ENCODE measurements at regions not wholly inside any gene's neighbourhood (a gene's known extent, or its start where the extent isn't known, plus 50 kb on each side); places are given as distances from the start of the nearest gene placed in this dataset.

DNA sequence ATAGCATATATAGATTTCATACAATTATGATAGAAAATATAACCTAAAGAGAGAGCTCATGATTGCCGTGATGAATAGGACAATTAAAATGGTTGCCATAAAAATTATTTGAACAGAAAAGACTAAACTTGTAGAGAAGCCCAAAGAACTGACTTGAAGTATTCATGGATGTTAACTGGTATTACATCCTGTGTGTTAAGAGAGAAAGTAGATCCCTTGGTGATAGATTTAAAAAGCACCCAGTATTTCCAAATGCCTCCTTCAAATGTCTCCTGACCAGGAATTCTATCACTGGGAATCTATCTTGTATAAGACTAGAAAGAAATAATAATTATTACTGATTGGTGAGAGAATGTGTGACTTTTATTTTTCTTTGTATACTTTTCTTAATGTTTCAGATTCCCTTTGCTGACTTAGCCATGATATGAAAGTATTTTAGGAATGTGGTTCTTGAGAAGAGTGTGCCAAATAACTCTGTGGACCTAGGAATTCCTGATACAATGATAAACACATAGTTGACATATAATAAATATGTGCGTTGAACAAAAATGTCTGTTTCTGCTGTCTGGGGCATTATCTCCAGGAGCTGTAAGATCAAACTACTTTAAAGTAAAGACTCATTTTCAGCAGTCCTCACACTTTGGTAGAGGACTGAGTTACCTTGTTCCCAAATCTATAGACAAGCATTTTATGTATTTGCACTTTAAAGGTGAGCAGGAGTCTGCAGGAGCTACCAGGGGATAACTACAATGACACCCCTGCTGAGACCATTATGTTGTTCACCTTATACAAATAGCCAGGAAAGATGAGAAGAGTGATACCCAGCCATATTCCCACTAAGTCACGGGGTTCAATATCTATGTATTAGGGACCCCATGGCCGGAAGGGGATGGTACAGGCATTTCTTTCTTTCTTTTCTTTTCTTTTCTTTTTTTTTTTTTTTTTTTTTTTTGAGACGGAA, 211.1 kb upstream of the TLE4 start:
- no peak for DNase-seq

- DNase-seq = no peak
These were observed 209.4 kb upstream of the TLE4 start for GRCh38 chr9:79362100-79363081.

DNA sequence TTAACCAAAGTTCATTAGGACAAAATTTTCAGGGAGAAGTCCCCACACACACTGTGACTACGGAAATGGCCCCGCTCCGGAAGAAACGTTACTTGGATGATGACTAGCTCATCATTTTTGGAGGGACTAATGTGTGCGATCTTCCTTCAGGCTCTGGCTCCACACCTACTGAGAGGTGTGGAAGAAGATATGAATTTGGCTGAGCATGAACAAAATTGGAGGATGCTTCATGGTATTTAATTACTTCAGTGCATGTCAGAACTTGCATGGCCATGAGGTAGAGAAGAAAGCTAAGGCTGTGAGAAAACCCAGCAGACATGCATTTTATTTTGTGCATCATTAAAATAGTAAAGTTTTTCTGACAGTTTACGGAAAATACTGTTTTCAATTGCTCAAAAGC, 202.1 kb upstream of the TLE4 start:
- no peak for DNase-seq

DNA sequence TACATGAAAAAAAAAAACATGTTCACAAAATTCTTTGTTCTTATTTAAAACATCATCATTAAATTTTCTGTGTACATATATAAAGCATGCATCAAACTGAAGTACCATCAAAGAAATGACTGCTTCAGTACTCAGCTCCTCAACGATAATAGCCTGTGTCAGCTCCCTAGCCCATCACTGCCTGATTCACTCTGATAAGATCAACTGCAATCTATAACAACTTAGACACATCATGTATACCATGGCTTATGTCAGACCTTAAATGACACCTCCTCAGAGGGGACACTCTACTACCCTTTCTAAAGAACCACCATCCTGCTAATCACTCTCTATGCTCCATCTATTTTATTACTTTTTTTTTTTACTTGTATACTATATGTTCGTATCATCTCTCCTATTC, 200.5 kb upstream of the TLE4 start:
- DNase-seq = no peak

DNA sequence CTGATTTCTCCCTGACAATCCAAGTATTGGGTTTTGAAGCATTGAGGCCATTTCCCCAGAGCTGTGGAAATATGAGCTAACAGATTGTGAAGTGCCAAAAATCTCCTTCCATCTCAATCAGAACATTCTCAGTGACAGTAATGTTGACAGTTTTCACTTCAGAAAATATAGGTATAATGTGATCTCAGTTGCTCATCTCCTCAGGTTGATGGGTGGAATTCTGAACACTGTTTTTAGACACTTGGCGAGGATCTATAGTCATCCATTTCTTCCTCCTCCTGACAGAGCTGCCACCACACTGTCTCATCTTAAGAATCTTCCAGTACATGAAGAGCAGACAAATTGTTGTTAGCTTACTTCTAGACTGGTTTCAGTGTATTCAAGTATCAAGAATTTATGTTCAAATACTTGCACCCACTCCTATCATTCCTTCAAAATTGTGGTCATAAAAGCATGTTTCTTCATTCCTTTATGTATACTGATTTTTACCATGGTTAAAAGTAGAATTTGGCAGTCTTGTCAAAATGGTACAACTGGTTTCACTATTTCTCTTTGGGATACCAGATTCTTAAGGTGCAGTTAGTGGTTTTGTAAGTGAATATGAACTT, 199.7 kb upstream of the TLE4 start:
- no peak for DNase-seq

- no peak for DNase-seq
These were observed 194.4 kb upstream of the TLE4 start for GRCh38 chr9:79377339-79377855.

DNA sequence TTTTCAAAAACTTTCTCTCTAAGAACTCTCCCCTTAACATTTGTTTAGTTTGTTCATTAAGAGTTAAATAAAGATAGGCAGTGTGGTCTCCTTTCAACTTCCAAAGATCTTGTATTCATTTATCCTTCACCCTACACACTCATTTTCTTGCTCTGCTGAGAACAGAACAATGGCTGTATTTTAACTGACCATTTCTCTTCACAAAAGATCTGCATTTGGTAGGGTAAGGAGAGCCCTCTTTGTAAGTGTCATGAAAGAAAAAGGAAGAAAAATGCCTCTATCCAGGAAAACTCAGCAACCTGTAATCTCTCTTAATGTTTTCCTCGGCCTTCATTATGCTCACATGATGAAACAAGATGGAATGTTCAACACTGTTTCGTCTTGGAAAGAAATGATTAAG, 193.7 kb upstream of the TLE4 start:
- DNase-seq = no peak

DNA sequence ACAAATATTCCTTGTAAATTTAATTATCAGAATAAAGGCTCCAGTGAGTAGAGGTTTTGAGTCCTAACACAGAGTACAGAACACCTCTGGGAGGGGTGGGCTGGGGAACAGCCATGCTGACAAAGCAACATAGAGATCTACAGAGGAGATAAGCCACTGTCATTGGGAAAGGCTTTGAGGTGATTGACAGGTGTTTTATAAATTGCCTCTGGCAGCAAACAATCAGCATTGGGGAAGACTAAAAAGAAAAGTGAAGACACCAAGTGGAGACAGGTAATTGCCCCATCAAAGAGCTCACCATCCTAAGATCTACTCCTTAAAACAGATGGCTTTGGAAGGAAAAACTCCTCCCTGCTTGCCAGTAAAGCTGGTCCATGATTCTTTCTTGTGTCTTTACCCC, 189.7 kb upstream of the TLE4 start:
- DNase-seq = no peak

DNA sequence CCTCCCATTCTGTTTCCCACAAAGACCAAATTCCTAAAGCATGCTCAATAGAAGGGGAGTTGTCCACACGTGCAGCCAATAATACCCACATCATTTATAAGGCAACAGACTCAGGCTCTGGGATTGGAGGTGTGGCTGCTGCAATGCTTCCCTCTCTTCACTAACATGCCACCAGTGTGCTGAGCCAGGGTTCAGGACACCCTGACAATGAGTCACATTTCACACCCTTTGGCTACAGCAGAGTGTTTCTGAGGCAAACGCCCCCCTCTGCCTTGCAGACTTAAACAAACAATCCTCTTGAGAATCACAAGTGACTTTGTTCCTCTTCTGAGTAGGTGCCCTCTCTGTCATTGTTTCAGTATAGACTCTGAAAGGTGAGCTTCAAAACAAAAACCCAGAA, 189.3 kb upstream of the TLE4 start:
- DNase-seq = no peak

DNA sequence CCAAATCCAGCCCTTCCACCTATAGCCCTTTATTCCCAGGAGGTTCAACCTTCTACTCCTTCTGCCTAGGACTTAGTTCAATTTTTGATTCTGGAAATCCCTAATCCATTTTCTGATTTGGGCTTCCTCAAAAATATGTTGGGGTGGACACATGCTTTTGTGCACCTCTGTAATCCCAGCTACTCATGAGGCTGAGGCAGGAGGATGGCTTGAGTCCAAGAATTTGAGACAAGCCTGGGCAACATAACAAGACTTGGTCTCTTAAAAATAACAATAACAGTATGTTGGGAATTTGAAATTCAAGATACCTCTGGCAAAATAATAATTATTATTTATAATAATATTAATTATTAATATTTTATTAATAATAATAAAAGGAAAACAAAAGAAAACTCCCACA, 188.7 kb upstream of the TLE4 start:
- no peak for DNase-seq

GRCh38 chr9:79384091-79384490, 187.7 kb upstream of the TLE4 start:
- no peak for DNase-seq

DNA sequence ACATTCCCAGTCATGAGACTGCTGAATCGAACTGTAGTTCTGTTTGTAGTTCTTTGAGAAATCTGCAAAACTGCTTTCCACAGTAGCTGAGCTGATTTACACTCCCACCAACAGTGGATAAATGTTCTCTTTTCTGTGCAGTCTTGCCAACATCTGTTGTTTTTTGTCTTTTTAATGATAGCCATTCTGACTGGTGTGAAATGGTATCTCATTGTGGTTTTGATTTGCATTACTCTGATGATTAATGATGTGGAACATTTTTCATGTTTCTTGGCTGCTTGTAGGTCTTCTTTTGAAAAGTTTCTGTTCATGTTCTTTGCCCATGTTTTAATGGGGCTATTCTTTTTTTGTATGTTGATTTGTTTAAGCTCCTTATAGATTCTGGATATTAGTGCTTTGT, 187.3 kb upstream of the TLE4 start:
- no peak for DNase-seq

GRCh38 chr9:79387101-79387835, 184.5 kb upstream of the TLE4 start:
- DNase-seq = no peak

DNA sequence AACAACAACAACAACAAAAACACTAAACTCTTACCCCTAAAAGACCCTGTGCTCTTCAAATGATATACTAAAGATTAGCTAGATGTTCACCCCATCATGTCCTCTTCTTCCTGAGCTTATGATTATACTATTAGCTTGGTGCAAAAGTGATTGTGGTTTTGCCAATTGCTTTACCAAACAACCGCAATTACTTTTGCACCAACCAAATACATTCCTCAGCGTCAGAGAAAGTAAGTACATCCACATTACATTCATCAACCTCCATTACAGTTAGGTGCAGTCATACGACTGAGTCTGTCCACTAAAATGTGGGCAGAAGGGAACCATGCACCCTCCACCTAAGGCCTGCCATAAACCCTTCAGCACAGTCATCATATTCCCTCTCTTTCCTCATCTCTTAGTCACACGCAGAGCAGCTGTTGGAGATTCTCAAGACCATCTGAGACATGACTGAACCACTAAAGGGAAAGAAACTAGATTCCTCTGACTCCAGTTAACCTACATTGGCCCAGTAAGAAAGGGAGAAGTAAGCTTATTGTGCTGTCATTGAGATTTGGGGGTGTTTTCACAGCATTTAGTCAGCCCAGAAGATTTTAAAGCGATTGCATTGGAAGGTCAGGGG, 181.6 kb upstream of the TLE4 start:
- DNase-seq = no peak

- DNase-seq = no peak
These were observed 180.7 kb upstream of the TLE4 start for GRCh38 chr9:79390781-79391770.

- no peak for DNase-seq
These were observed 176.5 kb upstream of the TLE4 start for GRCh38 chr9:79395228-79395627.

- DNase-seq = no peak
These were observed 176.0 kb upstream of the TLE4 start for GRCh38 chr9:79395755-79396154.

DNA sequence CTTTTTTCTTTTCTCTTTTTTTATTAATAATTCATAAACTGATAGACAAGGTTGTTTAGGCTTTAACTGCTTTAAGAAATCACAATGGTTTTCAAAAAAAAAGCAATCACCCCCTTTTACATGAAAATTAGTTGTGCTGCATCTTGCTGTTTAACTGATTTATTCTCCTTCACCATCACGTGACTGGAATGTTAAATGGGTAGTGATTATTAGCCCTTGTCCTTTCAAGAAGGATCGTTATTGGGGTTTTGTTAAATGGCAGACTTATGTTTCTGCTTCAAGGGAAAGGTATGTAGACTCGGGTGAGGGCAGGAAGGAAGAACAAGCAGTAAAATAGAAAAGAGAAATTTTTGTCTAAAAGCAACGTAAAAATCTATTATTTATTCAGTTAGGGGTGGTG, 175.6 kb upstream of the TLE4 start:
- DNase-seq = no peak

DNA sequence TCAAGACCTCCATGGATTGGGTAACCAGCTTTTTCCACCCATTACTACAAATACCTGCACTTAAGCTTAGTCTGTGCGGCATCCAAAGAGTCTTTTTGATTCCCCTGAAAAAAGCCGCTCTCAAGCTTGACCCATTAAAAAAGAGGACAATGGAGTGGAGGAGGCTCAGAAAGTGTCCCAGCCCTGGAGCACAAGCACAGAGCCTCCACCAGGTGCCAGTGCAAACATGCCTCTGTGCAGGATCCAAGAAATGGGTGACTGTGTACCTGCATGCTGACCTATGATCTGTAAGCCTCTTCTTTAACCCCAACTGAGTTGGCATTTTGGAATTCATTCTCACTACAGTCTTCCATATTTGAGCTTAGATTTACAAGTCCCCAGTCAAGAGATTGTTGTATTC, 168.3 kb upstream of the TLE4 start:
- DNase-seq = no peak

DNA sequence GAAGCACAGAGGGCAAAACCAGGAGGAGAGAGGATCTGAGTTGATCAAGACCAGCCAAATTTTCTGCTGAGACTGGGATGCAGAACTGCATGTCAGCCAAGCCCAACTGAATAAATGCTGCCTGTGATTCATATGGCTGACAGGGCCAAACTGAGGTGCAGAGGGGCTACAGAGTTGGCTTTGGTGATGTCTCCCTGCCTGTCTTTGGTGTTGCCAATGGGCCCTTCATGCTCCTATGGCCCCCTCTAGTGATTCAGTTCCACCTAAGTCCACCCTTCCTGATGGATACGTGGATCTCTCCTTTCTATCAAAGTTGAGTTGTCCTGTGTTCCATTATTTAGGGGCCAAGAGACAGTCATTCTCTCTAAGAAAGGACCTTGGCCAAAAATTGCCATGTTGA, 163.6 kb upstream of the TLE4 start:
- no peak for DNase-seq

DNA sequence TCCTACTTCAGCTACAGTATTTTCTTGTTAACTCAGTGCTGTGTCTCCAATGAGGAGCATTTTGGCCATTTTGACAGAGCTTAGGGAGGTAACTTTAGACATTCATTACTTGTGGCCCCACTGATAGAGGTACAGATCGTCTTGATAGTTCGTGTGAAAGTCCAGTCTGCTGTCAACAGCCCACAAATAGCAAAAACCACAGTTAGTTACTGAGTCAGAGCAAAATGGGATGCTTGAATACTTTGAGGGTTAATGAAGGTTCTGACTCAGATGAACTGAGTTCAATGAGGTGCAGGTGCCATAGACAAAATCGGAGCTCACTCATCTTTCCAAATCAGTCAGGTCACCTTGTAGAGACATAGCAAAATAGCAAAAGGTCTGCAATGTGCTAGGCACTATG, 163.1 kb upstream of the TLE4 start:
- DNase-seq = no peak

Data from NCI-H187 (cell line).